GM23338 (cell line): ENCODE measurements at regions not wholly inside any gene's neighbourhood (a gene's known extent, or its start where the extent isn't known, plus 50 kb on each side); places are given as distances from the start of the nearest gene placed in this dataset. TPM values are rescaled to one million over a fixed set of nuclear protein-coding genes. Genes with fewer than 3 reads are reported as not detected.
A peak's percentile ranks its signal among the peaks of the same experiment; 100 is the strongest.

Experiments used
- ATAC-seq: fragments of 200-7000 bp; cut with Tn5 transposase; 3 replicates; pipeline ENCODE4 v1.9.1; 2020
- DNase-seq: peaks from one replicate; pipeline ENCODE4 v3.0.0-alpha.2; 2015; ENCODE audit warnings: low spot score
- H2AFZ ChIP-seq: fragments of 200-600 bp; sonication (generic); 2 replicates; pipeline ENCODE4 v1.8.0; 2016; ENCODE audit warnings: antibody characterized with exemption, mild to moderate bottlenecking, moderate library complexity
- H3F3A ChIP-seq: fragments of 200-600 bp; sonication (generic); replicated peaks from 2 replicates; pipeline ENCODE4 v1.8.0; 2017; ENCODE audit warnings: antibody characterized with exemption, mixed run types, low read depth
- H3K27ac ChIP-seq: fragments of 200-600 bp; sonication (generic); 2 replicates; pipeline ENCODE4 v1.6.1; 2016; ENCODE audit warnings: low read depth
- H3K27me3 ChIP-seq: fragments of 200-600 bp; sonication (generic); 2 replicates; pipeline ENCODE4 v1.8.0; 2016; ENCODE audit warnings: mild to moderate bottlenecking, mixed run types, moderate library complexity; ENCODE audit not compliant: insufficient read depth
- H3K36me3 ChIP-seq: fragments of 200-600 bp; sonication (generic); 2 replicates; pipeline ENCODE4 v1.8.0; 2016; ENCODE audit warnings: mild to moderate bottlenecking; ENCODE audit not compliant: insufficient read depth
- H3K4me1 ChIP-seq: fragments of 200-600 bp; sonication (generic); 2 replicates; pipeline ENCODE4 v1.8.0; 2016; ENCODE audit warnings: mild to moderate bottlenecking, moderate library complexity; ENCODE audit not compliant: insufficient read depth
- H3K4me2 ChIP-seq: fragments of 200-600 bp; sonication (generic); 2 replicates; pipeline ENCODE4 v1.7.1; 2017; ENCODE audit warnings: mixed run types
- H3K4me3 ChIP-seq: fragments of 200-600 bp; sonication (generic); 2 replicates; pipeline ENCODE4 v1.6.1; 2016; ENCODE audit warnings: mixed run types
- H3K79me2 ChIP-seq: fragments of 200-600 bp; sonication (generic); replicated peaks from 2 replicates; pipeline ENCODE4 v1.8.0; 2017; ENCODE audit warnings: mild to moderate bottlenecking; ENCODE audit not compliant: insufficient read depth
- H3K9me2 ChIP-seq: fragments of 200-600 bp; sonication (generic); 2 replicates; pipeline ENCODE4 v1.8.0; 2017; ENCODE audit not compliant: insufficient read depth
- H4K20me1 ChIP-seq: fragments of 200-600 bp; sonication (generic); replicated peaks from 2 replicates; pipeline ENCODE4 v1.8.0; 2017; ENCODE audit warnings: mild to moderate bottlenecking; ENCODE audit not compliant: insufficient read depth
- H3K27ac Mint-ChIP-seq: 2 replicates; pipeline ENCODE4 v1.8.0; 2020; ENCODE audit warnings: inconsistent platforms, mild to moderate bottlenecking, moderate library complexity, mixed read lengths
- H3K27me3 Mint-ChIP-seq: 3 replicates; pipeline ENCODE4 v1.8.0; 2022; ENCODE audit warnings: low read depth, mild to moderate bottlenecking, moderate library complexity, mixed read lengths, inconsistent platforms; ENCODE audit not compliant: insufficient read depth, poor library complexity
- H3K36me3 Mint-ChIP-seq: 3 replicates; pipeline ENCODE4 v1.8.0; 2021; ENCODE audit warnings: low read depth, mild to moderate bottlenecking, inconsistent platforms, moderate library complexity, mixed read lengths
- H3K4me1 Mint-ChIP-seq: 3 replicates; pipeline ENCODE4 v1.8.0; 2020; ENCODE audit warnings: mild to moderate bottlenecking, inconsistent platforms, mixed read lengths
- H3K4me3 Mint-ChIP-seq: 3 replicates; pipeline ENCODE4 v1.8.0; 2021; ENCODE audit warnings: moderate library complexity, mild to moderate bottlenecking, inconsistent platforms, mixed read lengths
- H3K9me3 Mint-ChIP-seq: 3 replicates; pipeline ENCODE4 v1.8.0; 2020; ENCODE audit warnings: moderate library complexity, mild to moderate bottlenecking, inconsistent platforms, mixed read lengths
- CTCF ChIP-seq, 2 experiments: fragments of 200-600 bp in 1 of 2; sonication (generic) in 1 of 2; conservative IDR thresholded peaks; 2 replicates each; pipeline versions ENCODE4 v1.5.1 to v1.6.1; 2016 to 2017; ENCODE audit warnings: antibody characterized with exemption in 2 of 2, low read depth in 2 of 2, mild to moderate bottlenecking in 2 of 2, moderate library complexity in 1 of 2
- NANOG ChIP-seq: IDR thresholded peaks from 2 replicates; pipeline ENCODE4 v1.6.1; 2016; ENCODE audit warnings: antibody characterized with exemption, borderline replicate concordance
- ZNF462 ChIP-seq: fragments of 250-450 bp; sonication (Bioruptor Pico); IDR thresholded peaks from 2 replicates; pipeline ENCODE4 v1.5.0; 2020; ENCODE audit warnings: mild to moderate bottlenecking, moderate library complexity
- small RNA-seq: library from RNA; depleted of rRNA; stranded (forward); fragments of <200 nt; gene quantifications from one replicate; pipeline ENCODE3, GENCODE V24; 2014; ENCODE audit warnings: low replicate concordance

- no peak for TF ChIP-seq ZNF462 (CRISPR knock-in tag)
Observed at GRCh38 chr14:36383767-36384431, 63.5 kb upstream of the MBIP start (continued).

GRCh38 chr14:36373982-36374673 is 53.7 kb upstream of the MBIP start:
- H4K20me1 ChIP-seq: no peaks in the 10 kb centered on the region
- Mint-ChIP-seq H3K36me3 (no peaks in the 10 kb centered on the region), H3K4me1 (peaks cover 4% of the 10 kb centered on the region; the same call in 1 of the 3 replicates), H3K27me3 (peaks cover 1% of the 10 kb centered on the region), H3K9me3 (no peaks in the 10 kb centered on the region), H3K4me3 (no peak overlapping the region), H3K27ac (no peak overlapping the region)
- no peaks in the 10 kb centered on the region; the same call in 1 of the 2 replicates for H3K27me3 ChIP-seq
- H3K4me2 ChIP-seq: no peak overlapping the region
- no peaks in the 10 kb centered on the region for H3K79me2 ChIP-seq
- no peak overlapping the region for H2AFZ ChIP-seq
- ATAC-seq (peak; percentile 99), DNase-seq (peak; percentile 97)
- H3K4me1 ChIP-seq: no peaks in the 10 kb centered on the region
- peaks cover 5% of the 10 kb centered on the region; the same call in 1 of the 2 replicates for H3K9me2 ChIP-seq
- H3K4me3 ChIP-seq: no peak overlapping the region
- TF ChIP-seq NANOG: no peak
- peak; percentile 90 to 92 for TF ChIP-seq CTCF (conservative IDR thresholded peaks at IDR 0.05; ENCODE audit: low read depth in 2 of 2)
- no peak overlapping the region for H3K27ac ChIP-seq
- no peaks in the 10 kb centered on the region for H3K36me3 ChIP-seq
- no peaks in the 10 kb centered on the region for H3F3A ChIP-seq

Small RNA genes in the stretch of these regions (small RNA-seq; reads per million reads assigned to genes)
- gene RNU7-93P: not detected
